HG03159 (cell line): ENCODE measurements at regions not wholly inside any gene's neighbourhood (a gene's known extent, or its start where the extent isn't known, plus 50 kb on each side); places are given as distances from the start of the nearest gene placed in this dataset.

Experiments
- ATAC-seq: cut with Tn5 transposase; IDR thresholded peaks from one replicate; pipeline ENCODE4 v1.9.1; 2021; ENCODE audit warnings: mild to moderate bottlenecking, moderate library complexity; ENCODE audit not compliant: unreplicated experiment

GRCh38 chrX:16222151-16222550 is 54.9 kb downstream of the MAGEB17 start:
- no peak for ATAC-seq

DNA sequence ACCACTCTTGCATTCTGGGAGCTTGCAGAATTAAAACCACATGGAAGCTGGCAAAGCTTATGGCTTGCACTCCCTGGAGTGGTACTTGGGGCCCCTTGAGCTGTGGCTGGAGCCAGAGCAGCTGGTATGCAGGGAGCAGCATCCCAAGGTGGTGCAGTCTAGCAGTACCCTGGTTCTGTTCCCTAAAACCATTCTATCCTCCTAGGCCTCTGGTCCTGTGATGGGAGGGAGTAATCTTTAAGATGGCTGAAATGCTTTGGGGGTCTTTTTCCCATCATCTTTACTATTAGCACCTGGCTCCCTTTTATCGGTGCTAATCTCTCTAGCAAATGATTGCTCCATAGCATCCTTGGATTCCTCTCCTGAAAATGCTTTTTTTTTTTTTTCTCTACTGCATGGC is 56.1 kb downstream of the MAGEB17 start:
- ATAC-seq, result no peak

GRCh38 chrX:16239211-16239610 is 71.9 kb downstream of the MAGEB17 start:
- ATAC-seq, result peak; percentile 68

GRCh38 chrX:16240231-16240905 is 73.1 kb downstream of the MAGEB17 start:
- ATAC-seq, result no peak

GRCh38 chrX:16240968-16241367 is 73.7 kb downstream of the MAGEB17 start:
- no peak for ATAC-seq

GRCh38 chrX:16250296-16250695 is 83.0 kb downstream of the MAGEB17 start:
- ATAC-seq, result no peak

DNA sequence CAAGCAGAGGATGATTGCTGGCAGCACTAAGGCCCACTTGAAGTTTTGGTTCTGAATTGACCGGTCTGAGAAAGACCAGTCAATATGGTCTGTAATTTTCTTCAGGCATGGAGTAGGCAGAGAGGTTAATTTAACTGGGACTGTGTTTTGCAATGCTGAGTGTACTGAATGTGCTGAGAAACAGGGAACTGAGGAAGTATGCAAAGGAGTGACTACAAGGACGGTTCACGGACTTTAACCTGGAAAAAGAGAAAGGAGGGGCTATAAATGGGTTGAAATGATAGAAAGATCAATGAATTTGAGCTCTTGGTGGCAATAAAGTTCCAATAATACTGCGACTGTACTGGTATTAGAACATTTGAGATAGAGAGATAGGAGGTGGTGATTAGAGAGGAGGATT is 84.5 kb downstream of the MAGEB17 start:
- ATAC-seq, result no peak

DNA sequence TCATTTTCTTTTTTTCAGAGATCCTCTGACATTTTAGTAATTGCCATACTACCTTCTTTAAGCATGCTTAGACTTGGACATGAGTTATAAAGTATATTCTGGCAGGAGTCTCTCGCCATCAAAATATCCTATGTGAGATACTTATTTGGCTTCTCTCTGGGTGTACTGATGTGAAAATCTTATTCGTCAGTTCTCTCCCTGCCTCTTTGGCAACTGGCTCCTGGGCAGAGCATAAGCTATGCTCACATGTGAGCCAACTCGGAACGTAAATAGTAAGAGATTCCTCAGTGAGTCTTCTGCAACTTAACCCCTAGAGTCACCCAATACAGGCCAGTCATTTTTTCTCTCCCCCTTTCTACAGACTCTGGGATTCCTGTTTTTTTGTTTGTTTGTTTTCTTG is 91.6 kb downstream of the MAGEB17 start:
- no peak for ATAC-seq

GRCh38 chrX:16267431-16267830 is 100.2 kb downstream of the MAGEB17 start:
- ATAC-seq, result no peak

- ATAC-seq, result no peak
These were observed 100.9 kb downstream of the MAGEB17 start for GRCh38 chrX:16268206-16268605.

DNA sequence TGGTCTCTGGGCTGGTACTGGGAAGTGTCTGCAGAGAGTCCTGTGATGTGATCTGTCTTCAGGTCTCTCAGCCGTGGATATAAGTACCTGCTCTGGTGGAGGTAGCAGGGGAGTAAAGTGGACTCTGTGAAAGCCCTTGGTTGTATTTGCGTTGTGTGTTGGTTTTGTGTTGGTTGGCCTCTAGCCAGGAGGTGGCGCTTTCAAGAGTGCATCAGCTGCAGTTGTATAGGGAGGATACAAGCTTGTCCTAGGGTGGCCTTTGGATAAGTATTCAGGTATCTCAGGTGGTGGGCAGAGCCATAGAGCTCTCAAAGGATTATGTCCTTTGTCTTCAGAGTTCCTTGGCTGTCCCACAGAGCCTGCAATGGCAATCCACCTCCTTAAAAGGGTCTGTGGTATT is 111.6 kb downstream of the MAGEB17 start:
- no peak for ATAC-seq

DNA sequence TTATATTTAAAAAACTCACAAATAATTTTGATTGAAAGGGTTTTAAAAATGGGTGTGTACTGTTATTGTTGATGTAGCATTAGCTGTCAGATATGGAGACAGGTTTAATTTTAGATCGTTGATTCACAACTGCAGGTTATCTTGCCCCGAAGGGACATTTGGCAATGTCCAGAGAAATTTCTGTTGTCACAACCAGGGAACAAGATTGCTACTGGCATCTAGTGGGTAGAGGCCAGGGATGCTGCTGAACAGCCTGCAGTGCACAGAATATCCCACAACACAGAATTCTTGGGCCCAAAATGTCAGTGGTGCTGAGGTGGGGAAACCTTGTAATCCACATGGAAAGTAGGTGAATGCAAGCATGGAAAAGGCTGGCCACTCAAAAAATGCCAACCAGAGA is 114.9 kb downstream of the MAGEB17 start:
- ATAC-seq, result no peak

DNA sequence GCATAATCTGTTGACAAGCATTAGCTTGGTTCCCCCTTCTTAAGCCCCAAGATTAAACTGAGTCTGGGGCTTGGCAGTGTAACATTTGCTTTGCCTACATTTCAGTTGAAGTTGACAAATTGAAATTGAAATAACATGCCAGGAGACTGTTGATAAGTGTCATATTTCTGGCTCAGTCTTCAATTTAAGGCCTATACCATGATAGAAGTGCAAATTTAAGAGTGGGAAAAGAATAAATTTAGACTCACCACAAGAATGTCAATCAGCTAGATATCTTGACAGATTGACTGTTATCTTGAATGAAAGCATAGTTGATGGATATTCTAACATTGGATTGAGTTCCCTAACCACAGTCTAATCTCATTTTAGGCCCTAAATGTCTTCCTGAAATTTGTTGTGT is 117.6 kb downstream of the MAGEB17 start:
- ATAC-seq, result no peak

- no peak for ATAC-seq
These were observed 123.7 kb downstream of the MAGEB17 start for GRCh38 chrX:16290997-16291396.

GRCh38 chrX:16300831-16301230 is 133.6 kb downstream of the MAGEB17 start:
- no peak for ATAC-seq

DNA sequence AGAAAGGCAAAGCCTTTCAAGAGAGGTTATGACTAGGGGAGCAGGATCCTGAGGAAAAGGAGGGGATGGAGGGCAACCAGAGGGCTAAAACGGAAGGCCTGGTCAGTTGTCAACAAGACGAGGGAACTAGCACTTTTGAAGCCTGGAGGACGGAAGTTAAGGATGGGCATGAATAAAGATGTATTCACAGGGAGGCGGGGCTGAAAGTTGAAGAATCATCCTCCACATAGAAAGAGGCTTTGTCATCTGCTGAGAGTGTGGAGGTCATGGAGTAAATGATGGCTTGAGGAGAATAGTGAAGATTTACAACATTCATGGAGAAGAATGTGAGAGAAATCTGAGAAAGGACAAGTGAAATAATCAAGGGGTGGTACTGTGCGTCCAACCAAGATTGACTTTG is 137.5 kb downstream of the MAGEB17 start:
- ATAC-seq, result no peak

DNA sequence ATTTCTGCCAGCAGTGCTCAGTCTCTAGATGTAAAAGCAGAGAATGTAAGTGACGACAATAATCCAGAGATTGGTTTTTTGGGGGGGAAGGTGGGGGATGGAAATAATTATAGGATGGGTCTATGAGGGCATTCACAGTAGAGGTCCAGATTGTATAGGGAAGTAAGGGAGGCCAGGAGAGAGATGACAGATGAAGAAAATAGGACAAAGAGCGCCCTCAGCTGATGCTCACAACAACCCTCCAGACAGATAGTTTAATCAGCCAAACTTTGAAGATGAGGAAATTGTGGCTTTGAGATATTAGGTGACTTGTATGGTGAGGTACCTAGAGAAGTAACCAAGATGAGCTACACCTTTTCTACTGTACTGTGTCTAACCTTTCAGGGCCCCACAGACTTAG is 137.9 kb downstream of the MAGEB17 start:
- ATAC-seq, result no peak

GRCh38 chrX:16307950-16308349 is 140.7 kb downstream of the MAGEB17 start:
- ATAC-seq, result no peak

- no peak for ATAC-seq
These were observed 141.5 kb downstream of the MAGEB17 start for GRCh38 chrX:16308773-16309172.

DNA sequence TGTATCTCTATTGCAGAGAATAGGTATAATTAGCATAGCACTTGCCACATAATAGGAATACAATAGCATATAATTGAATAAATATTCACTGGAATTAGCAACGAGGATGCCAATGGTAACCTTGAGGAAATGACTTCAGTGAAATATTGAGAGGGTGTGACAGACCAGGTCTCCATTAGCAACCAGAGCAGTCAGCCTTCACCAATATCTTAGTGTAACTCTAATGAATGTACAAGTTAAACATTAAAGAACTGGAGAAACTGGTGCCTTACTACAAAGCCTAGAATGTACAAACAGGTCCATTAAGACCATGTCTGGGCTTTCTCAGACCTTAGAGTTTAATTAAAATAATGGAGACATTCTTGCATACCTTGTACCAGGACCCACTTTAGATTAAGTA is 143.0 kb downstream of the MAGEB17 start:
- no peak for ATAC-seq

DNA sequence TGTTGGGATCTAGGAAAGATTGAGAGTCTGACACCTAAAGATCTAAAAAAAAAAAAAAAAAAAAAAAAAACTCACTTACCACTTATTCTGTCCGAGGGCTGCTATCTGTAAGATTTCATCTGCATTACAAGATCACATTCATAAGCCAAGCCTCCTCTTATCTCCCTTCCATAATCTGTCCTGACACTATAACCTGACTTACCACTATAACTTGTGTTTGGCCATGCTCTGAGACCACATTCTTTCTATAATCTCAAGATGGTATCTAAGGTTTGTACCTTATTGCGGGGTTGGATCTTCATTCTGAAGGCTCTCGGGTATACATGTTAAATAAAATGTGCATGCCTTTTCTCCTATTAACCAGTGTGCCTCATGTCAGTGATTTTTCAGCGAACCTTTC is 144.4 kb downstream of the MAGEB17 start:
- ATAC-seq, result no peak

- ATAC-seq, result no peak
These were observed 145.7 kb downstream of the MAGEB17 start for GRCh38 chrX:16312761-16313623.
